Transverse colon (tissue), 4 donors: ENCODE measurements at regions not wholly inside any gene's neighbourhood (a gene's known extent, or its start where the extent isn't known, plus 50 kb on each side); places are given as distances from the start of the nearest gene placed in this dataset.

Source experiments
- EP300 ChIP-seq: sonication (generic); formaldehyde crosslinking; IDR thresholded peaks from one replicate; pipeline ENCODE4 v1.6.1; 2017; ENCODE audit warnings: antibody characterized with exemption, low read depth
- POLR2A ChIP-seq: fragments of 450-650 bp; IDR thresholded peaks from one replicate; pipeline ENCODE4 v1.6.1; 2016; ENCODE audit warnings: antibody characterized with exemption, mild to moderate bottlenecking, moderate library complexity
- POLR2AphosphoS5 ChIP-seq, 3 donors: sonication (generic); formaldehyde crosslinking; IDR thresholded peaks; one replicate each; pipeline ENCODE4 v1.6.1; 2016; ENCODE audit warnings: antibody characterized with exemption in 3 of 3
- TF ChIP-seq, protein P1 (sequence below), 5 experiments: fragments of 200-600 bp in 3 of 5; fragments of 450-650 bp in 2 of 5; sonication (generic) in 3 of 5; IDR thresholded peaks; 1 replicate in 2 of 5; 2 replicates in 3 of 5; pipeline ENCODE4 v1.5.1; 2016 to 2017; ENCODE audit warnings: antibody characterized with exemption in 5 of 5, inconsistent platforms in 3 of 5, mild to moderate bottlenecking in 2 of 5, moderate library complexity in 1 of 5

GRCh38 chr4:152132776-152133175 lies 372.0 kb upstream of the GATB start:
- TF ChIP-seq POLR2AphosphoS5 (IDR thresholded peaks at IDR 0.05) (no peak), POLR2A (no peak), EP300 (no peak)
- TF ChIP-seq, protein P1, sequence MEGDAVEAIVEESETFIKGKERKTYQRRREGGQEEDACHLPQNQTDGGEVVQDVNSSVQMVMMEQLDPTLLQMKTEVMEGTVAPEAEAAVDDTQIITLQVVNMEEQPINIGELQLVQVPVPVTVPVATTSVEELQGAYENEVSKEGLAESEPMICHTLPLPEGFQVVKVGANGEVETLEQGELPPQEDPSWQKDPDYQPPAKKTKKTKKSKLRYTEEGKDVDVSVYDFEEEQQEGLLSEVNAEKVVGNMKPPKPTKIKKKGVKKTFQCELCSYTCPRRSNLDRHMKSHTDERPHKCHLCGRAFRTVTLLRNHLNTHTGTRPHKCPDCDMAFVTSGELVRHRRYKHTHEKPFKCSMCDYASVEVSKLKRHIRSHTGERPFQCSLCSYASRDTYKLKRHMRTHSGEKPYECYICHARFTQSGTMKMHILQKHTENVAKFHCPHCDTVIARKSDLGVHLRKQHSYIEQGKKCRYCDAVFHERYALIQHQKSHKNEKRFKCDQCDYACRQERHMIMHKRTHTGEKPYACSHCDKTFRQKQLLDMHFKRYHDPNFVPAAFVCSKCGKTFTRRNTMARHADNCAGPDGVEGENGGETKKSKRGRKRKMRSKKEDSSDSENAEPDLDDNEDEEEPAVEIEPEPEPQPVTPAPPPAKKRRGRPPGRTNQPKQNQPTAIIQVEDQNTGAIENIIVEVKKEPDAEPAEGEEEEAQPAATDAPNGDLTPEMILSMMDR (IDR thresholded peaks at IDR 0.05): no peak
